Neuronal stem cell (in vitro differentiated cells): ENCODE measurements at regions not wholly inside any gene's neighbourhood (a gene's known extent, or its start where the extent isn't known, plus 50 kb on each side); places are given as distances from the start of the nearest gene placed in this dataset.

ENCODE experiments used
- DNase-seq: peaks from one replicate; pipeline ENCODE4 v3.0.0-alpha.2; 2013; ENCODE audit warnings: low spot score
- H2AFZ ChIP-seq: one replicate; pipeline ENCODE4 v1.6.1; 2013; ENCODE audit warnings: mild to moderate bottlenecking, low read length, inconsistent platforms
- H2AK5ac ChIP-seq: 2 replicates; pipeline ENCODE4 v1.6.1; 2013; ENCODE audit warnings: low read depth, mild to moderate bottlenecking, inconsistent platforms, low read length, moderate library complexity, mixed read lengths
- H2BK120ac ChIP-seq: 2 replicates; pipeline ENCODE4 v1.6.1; 2013; ENCODE audit warnings: low read depth, mild to moderate bottlenecking, inconsistent platforms, low read length, moderate library complexity, mixed read lengths
- H2BK12ac ChIP-seq: one replicate; pipeline ENCODE4 v1.6.1; 2013; ENCODE audit warnings: low read length, inconsistent platforms
- H2BK15ac ChIP-seq: 2 replicates; pipeline ENCODE4 v1.6.1; 2013; ENCODE audit warnings: mild to moderate bottlenecking, low read length, inconsistent platforms, mixed read lengths
- H2BK5ac ChIP-seq: one replicate; pipeline ENCODE4 v1.6.1; 2013; ENCODE audit warnings: inconsistent platforms, mild to moderate bottlenecking, low read length, moderate library complexity
- H3K14ac ChIP-seq: one replicate; pipeline ENCODE4 v1.6.1; 2013; ENCODE audit warnings: low read length, inconsistent platforms
- H3K18ac ChIP-seq: 2 replicates; pipeline ENCODE4 v1.6.1; 2013; ENCODE audit warnings: low read length, inconsistent platforms
- H3K23ac ChIP-seq: 2 replicates; pipeline ENCODE4 v1.6.1; 2013; ENCODE audit warnings: low read depth, mild to moderate bottlenecking, mixed read lengths, low read length, inconsistent platforms; ENCODE audit not compliant: poor library complexity
- H3K27ac ChIP-seq: replicated peaks from 3 replicates; pipeline ENCODE4 v1.5.1; 2013; ENCODE audit warnings: low read length, inconsistent platforms
- H3K27me3 ChIP-seq, 3 experiments: 2 replicates each; pipeline ENCODE4 v1.6.1; 2013; ENCODE audit warnings: low read length in 3 of 3, mild to moderate bottlenecking in 2 of 3, inconsistent platforms in 1 of 3, low read depth in 1 of 3, mixed read lengths in 1 of 3, moderate library complexity in 1 of 3; ENCODE audit not compliant: control insufficient read depth in 3 of 3, insufficient read depth in 3 of 3
- H3K36me3 ChIP-seq, 2 donors: replicated peaks in 1 of 2; 2 replicates each; pipeline ENCODE4 v1.6.1; 2013; ENCODE audit warnings: low read length in 2 of 2; ENCODE audit not compliant: control insufficient read depth in 2 of 2, insufficient read depth in 2 of 2
- H3K4ac ChIP-seq: 2 replicates; pipeline ENCODE4 v1.6.1; 2013; ENCODE audit warnings: inconsistent platforms, mild to moderate bottlenecking, low read length, moderate library complexity
- H3K4me1 ChIP-seq, 2 donors: 1 replicate in 1 of 2; 2 replicates in 1 of 2; pipeline ENCODE4 v1.6.1; 2013; ENCODE audit warnings: low read length in 2 of 2, low read depth in 1 of 2; ENCODE audit not compliant: control insufficient read depth in 2 of 2, insufficient read depth in 1 of 2
- H3K4me2 ChIP-seq: one replicate; pipeline ENCODE4 v1.6.1; 2013; ENCODE audit warnings: mild to moderate bottlenecking, low read length, inconsistent platforms; ENCODE audit not compliant: insufficient read depth, poor library complexity, severe bottlenecking
- H3K4me3 ChIP-seq, 2 donors: 2 replicates each; pipeline ENCODE4 v1.5.1; 2013; ENCODE audit warnings: low read length in 2 of 2, mild to moderate bottlenecking in 2 of 2, inconsistent platforms in 1 of 2, moderate library complexity in 1 of 2
- H3K79me1 ChIP-seq: one replicate; pipeline ENCODE4 v1.6.1; 2013; ENCODE audit warnings: low read depth, mild to moderate bottlenecking, inconsistent platforms, low read length, moderate library complexity
- H3K9ac ChIP-seq: one replicate; pipeline ENCODE4 v1.6.1; 2013; ENCODE audit warnings: mild to moderate bottlenecking, low read depth, low read length, inconsistent platforms; ENCODE audit not compliant: poor library complexity
- H3K9me3 ChIP-seq, 2 donors: replicated peaks in 1 of 2; 2 replicates each; pipeline versions ENCODE3 to v1.6.1; 2013; ENCODE audit warnings: low read length in 2 of 2, mild to moderate bottlenecking in 2 of 2, inconsistent platforms in 1 of 2, low read depth in 1 of 2, mixed read lengths in 1 of 2, moderate library complexity in 1 of 2; ENCODE audit not compliant: control insufficient read depth in 2 of 2, insufficient read depth in 1 of 2
- H4K8ac ChIP-seq: one replicate; pipeline ENCODE4 v1.6.1; 2013; ENCODE audit warnings: low read depth, mild to moderate bottlenecking, inconsistent platforms, low read length, moderate library complexity
- H4K91ac ChIP-seq: one replicate; pipeline ENCODE4 v1.6.1; 2013; ENCODE audit warnings: low read length, low read depth, mild to moderate bottlenecking, inconsistent platforms; ENCODE audit not compliant: poor library complexity
- WGBS, 2 donors: extraction: QIAGEN DNeasy Blood & Tissue Kit; methylation state at CpG; one replicate each; pipeline ENCODE4 v1.1.7; 2013; ENCODE audit warnings: missing lambda C conversion rate in 2 of 2, mixed read lengths in 1 of 2; ENCODE audit not compliant: insufficient read length in 2 of 2, insufficient replicate concordance in 1 of 2; ENCODE audit errors: extremely low coverage in 2 of 2; 5-methylcytosine and 5-hydroxymethylcytosine counted together

- H2BK120ac ChIP-seq, result no peak overlapping the region
- no peak overlapping the region for H3K4ac ChIP-seq
- H4K8ac ChIP-seq, result no peak overlapping the region
- WGBS, 2 donors, result no CpG with 5 or more reads among the region's 6 CpGs
- peaks cover 0 to 4% (median 0%) of the 10 kb centered on the region in 3 experiments for H3K27me3 ChIP-seq
- H3K9ac ChIP-seq, result no peak overlapping the region
- no peak for DNase-seq
- no peak overlapping the region for H3K18ac ChIP-seq
- H3K27ac ChIP-seq, result no peak overlapping the region
- no peak overlapping the region for H3K14ac ChIP-seq
- no peaks in the 10 kb centered on the region for H3K9me3 ChIP-seq
- no peak overlapping the region for H2AK5ac ChIP-seq
- H3K4me3 ChIP-seq, result no peak overlapping the region
- no peaks in the 10 kb centered on the region for H3K79me1 ChIP-seq
- H2BK5ac ChIP-seq, result no peak overlapping the region
- H2BK15ac ChIP-seq, result no peak overlapping the region
- H3K4me2 ChIP-seq, result no peak overlapping the region
- H2BK12ac ChIP-seq, result no peak overlapping the region
- H3K23ac ChIP-seq, result no peak overlapping the region
- H2AFZ ChIP-seq, result no peak overlapping the region
- H3K36me3 ChIP-seq, result no peaks in the 10 kb centered on the region
- no peaks in the 10 kb centered on the region for H3K4me1 ChIP-seq
- no peak overlapping the region for H4K91ac ChIP-seq
Measured at GRCh38 chr10:121250995-121251764, 347.1 kb downstream of the FGFR2 start.

- Histone ChIP-seq H3K18ac (no peak overlapping the region), H3K4me1 (no peaks in the 10 kb centered on the region), H2BK120ac (no peak overlapping the region), H3K79me1 (no peaks in the 10 kb centered on the region), H2AK5ac (no peak overlapping the region), H3K23ac (no peak overlapping the region), H3K36me3 (no peaks in the 10 kb centered on the region), H2BK12ac (no peak overlapping the region), H3K9me3 (no peaks in the 10 kb centered on the region), H3K14ac (no peak overlapping the region), H3K4me2 (no peak overlapping the region), H2BK5ac (no peak overlapping the region), H2BK15ac (no peak overlapping the region), H3K4ac (no peak overlapping the region), H4K8ac (no peak overlapping the region), H3K27ac (no peak overlapping the region), H2AFZ (no peak overlapping the region), H3K9ac (no peak overlapping the region), H3K4me3 (no peak overlapping the region), H4K91ac (no peak overlapping the region), H3K27me3 (peaks cover 0 to 4% (median 0%) of the 10 kb centered on the region in 3 experiments)
- no peak for DNase-seq
- no CpG with 5 or more reads among the region's 2 CpGs for WGBS, 2 donors
Measured at GRCh38 chr10:121252756-121253155, 345.5 kb downstream of the FGFR2 start.

GRCh38 chr10:121260377-121260776, 337.9 kb downstream of the FGFR2 start:
- H2AFZ ChIP-seq, result no peak overlapping the region
- H3K14ac ChIP-seq, result no peak overlapping the region
- no peaks in the 10 kb centered on the region for H3K4me1 ChIP-seq
- H3K18ac ChIP-seq, result no peak overlapping the region
- H3K27ac ChIP-seq, result no peak overlapping the region
- WGBS, 2 donors, result no CpG with 5 or more reads among the region's 1 CpG
- H2BK120ac ChIP-seq, result no peak overlapping the region
- H3K23ac ChIP-seq, result no peak overlapping the region
- no peak overlapping the region for H2BK15ac ChIP-seq
- DNase-seq, result no peak
- no peak overlapping the region for H3K9ac ChIP-seq
- H3K27me3 ChIP-seq, result no peaks in the 10 kb centered on the region
- H4K91ac ChIP-seq, result no peak overlapping the region
- no peak overlapping the region for H2BK5ac ChIP-seq
- H3K36me3 ChIP-seq, result no peaks in the 10 kb centered on the region
- H3K4ac ChIP-seq, result no peak overlapping the region
- no peaks in the 10 kb centered on the region for H3K79me1 ChIP-seq
- no peak overlapping the region for H3K4me2 ChIP-seq
- H2AK5ac ChIP-seq, result no peak overlapping the region
- no peaks in the 10 kb centered on the region for H3K9me3 ChIP-seq
- H4K8ac ChIP-seq, result no peak overlapping the region
- H2BK12ac ChIP-seq, result no peak overlapping the region
- no peak overlapping the region for H3K4me3 ChIP-seq

- no peak overlapping the region for H2BK12ac ChIP-seq
- no CpG with 5 or more reads among the region's 3 CpGs for WGBS, 2 donors
- H3K23ac ChIP-seq, result no peak overlapping the region
- H3K36me3 ChIP-seq, result no peaks in the 10 kb centered on the region
- no peaks in the 10 kb centered on the region for H3K79me1 ChIP-seq
- no peak overlapping the region for H3K4me2 ChIP-seq
- H2AFZ ChIP-seq, result no peak overlapping the region
- no peak overlapping the region for H3K27ac ChIP-seq
- no peak overlapping the region for H4K91ac ChIP-seq
- no peaks in the 10 kb centered on the region for H3K9me3 ChIP-seq
- H3K14ac ChIP-seq, result no peak overlapping the region
- no peak overlapping the region for H4K8ac ChIP-seq
- no peak overlapping the region for H2BK5ac ChIP-seq
- no peak overlapping the region for H3K9ac ChIP-seq
- H3K18ac ChIP-seq, result no peak overlapping the region
- H3K4me3 ChIP-seq, result no peak overlapping the region
- no peak overlapping the region for H2AK5ac ChIP-seq
- H3K4me1 ChIP-seq, result no peaks in the 10 kb centered on the region
- no peak for DNase-seq
- H2BK120ac ChIP-seq, result no peak overlapping the region
- H2BK15ac ChIP-seq, result no peak overlapping the region
- no peak overlapping the region for H3K4ac ChIP-seq
- no peaks in the 10 kb centered on the region for H3K27me3 ChIP-seq
Measured at GRCh38 chr10:121261665-121262064, 336.6 kb downstream of the FGFR2 start.
